ENCODE measurements at regions not wholly inside any gene's neighbourhood (a gene's known extent, or its start where the extent isn't known, plus 50 kb on each side); places are given as distances from the start of the nearest gene placed in this dataset.

GRCh38 chr1:51044834-51045233 is 57.2 kb upstream of the C1orf185 start:
- H3K79me2 ChIP-seq (ENCODE audit: insufficient read depth, low read length), result no peaks in the 10 kb centered on the region
- H3K9me3 ChIP-seq (ENCODE audit: control insufficient read depth in 1 of 2, insufficient read depth in 1 of 2, low read depth in 1 of 2, low read length in 2 of 2), result no peaks in the 10 kb centered on the region
- no peaks in the 10 kb centered on the region for H4K20me1 ChIP-seq (ENCODE audit: insufficient read depth)
- no peak overlapping the region for H3K27ac ChIP-seq (ENCODE audit: low read depth, low read length)
- DNase-seq (ENCODE audit: low read depth, low spot score) (no peak), ATAC-seq (no peak)
- CTCF ChIA-PET, result interaction anchor here (1.7 kb wide), 1 partner anchor 115 kb away, joined by 11 read pairs; no protein-coding TSS in a partner anchor
- no peak for TF ChIP-seq EZH2 (IDR thresholded peaks at IDR 0.05)
- no peak for TF ChIP-seq EZH2phosphoT487 (IDR thresholded peaks at IDR 0.05; ENCODE audit: borderline replicate concordance)
- TF ChIP-seq SRF (IDR thresholded peaks at IDR 0.05; ENCODE audit: low read depth), result no peak
- TF ChIP-seq POLR2AphosphoS5 (IDR thresholded peaks at IDR 0.05; ENCODE audit: low read depth, low read length), result no peak
- no peak for TF ChIP-seq ZFX (IDR thresholded peaks at IDR 0.05)
- no peak for TF ChIP-seq JUND (IDR thresholded peaks at IDR 0.05)
- peak; percentile 69 for TF ChIP-seq RAD21 (IDR thresholded peaks at IDR 0.05; ENCODE audit: low read depth)
- TF ChIP-seq POLR2A (IDR thresholded peaks at IDR 0.05; ENCODE audit: borderline replicate concordance, extremely low read depth, insufficient read depth, insufficient read length), result no peak
- TF ChIP-seq CEBPB (IDR thresholded peaks at IDR 0.05; ENCODE audit: low read depth), result no peak
- TF ChIP-seq SP1 (IDR thresholded peaks at IDR 0.05; ENCODE audit: low read depth), result no peak
- TF ChIP-seq REST (IDR thresholded peaks at IDR 0.05; ENCODE audit: low read depth), result no peak
- TF ChIP-seq ELF1 (IDR thresholded peaks at IDR 0.05; ENCODE audit: borderline replicate concordance, low read depth), result no peak
- no peak for TF ChIP-seq FOSL1 (IDR thresholded peaks at IDR 0.05; ENCODE audit: low read depth)
- no peak for TF ChIP-seq ZNF274 (IDR thresholded peaks at IDR 0.05; ENCODE audit: low read depth, low read length)
- TF ChIP-seq CTCF (IDR thresholded peaks at IDR 0.05 in 2 of 3, conservative IDR thresholded peaks at IDR 0.05 in 1 of 3; ENCODE audit: borderline replicate concordance in 1 of 3, insufficient read depth in 1 of 3, low read depth in 2 of 3, low read length in 2 of 3), result peak in 2 of 3 experiments; percentile 47 to 75; a peak in 2 of 6 replicates
- no peak for TF ChIP-seq CBX3 (IDR thresholded peaks at IDR 0.05; ENCODE audit: low read depth)
- no peak for TF ChIP-seq ATF3 (IDR thresholded peaks at IDR 0.05)
- H3K4me3 ChIP-seq (replicated peaks in 1 of 2; ENCODE audit: low read depth in 1 of 2, low read length in 2 of 2), result no peak overlapping the region
- BruUV-seq (replicated peaks), result no TSS peak
- RAD21 ChIA-PET (ENCODE audit: low non-redundant PET in 1 of 2, low total read pairs in 2 of 2, uncharacterized antibody in 2 of 2, unreplicated experiment in 2 of 2), result no interaction called here
- POLR2A ChIA-PET, result no interaction called here
- H3K4me1 ChIP-seq (ENCODE audit: control insufficient read depth in 1 of 2, insufficient read depth in 2 of 2, low read length in 2 of 2), result no peaks in the 10 kb centered on the region
- H3K9me2 ChIP-seq (ENCODE audit: insufficient read depth), result no peaks in the 10 kb centered on the region
- no peak overlapping the region for H3K9ac ChIP-seq (ENCODE audit: low read length)
- H3K27me3 ChIP-seq (ENCODE audit: insufficient read depth, low read length), result no peaks in the 10 kb centered on the region
- no peaks in the 10 kb centered on the region for H3K36me3 ChIP-seq (ENCODE audit: control insufficient read depth in 1 of 2, insufficient read depth in 2 of 2, low read length in 2 of 2)
- no peak overlapping the region for H2AFZ ChIP-seq (ENCODE audit: low read depth, low read length, poor library complexity, severe bottlenecking)
- H3K4me2 ChIP-seq (ENCODE audit: low read length), result no peak overlapping the region
- intact Hi-C loops (cut with micrococcal nuclease), result loop anchor here (1.0 to 10.0 kb wide), 4 partner anchors 116 to 680 kb away; no protein-coding TSS in a partner anchor
